Spleen (tissue), 11 donors: ENCODE measurements at regions not wholly inside any gene's neighbourhood (a gene's known extent, or its start where the extent isn't known, plus 50 kb on each side); places are given as distances from the start of the nearest gene placed in this dataset.

ENCODE experiments used
- DNase-seq: peaks from one replicate; pipeline ENCODE4 v3.0.0-alpha.2; 2020
- H3K27ac ChIP-seq, 8 donors: fragments of 200-600 bp; sonication (generic) in 7 of 8; 1 replicate in 4 of 8; 2 replicates in 4 of 8; pipeline versions ENCODE4 v1.5.0 to v1.8.0; 2016 to 2021; ENCODE audit warnings: inconsistent platforms in 4 of 8, mild to moderate bottlenecking in 4 of 8, moderate library complexity in 1 of 8
- H3K27me3 ChIP-seq, 7 donors: fragments of 200-600 bp; sonication (generic) in 6 of 7; replicated peaks in 1 of 7; 1 replicate in 4 of 7; 2 replicates in 3 of 7; pipeline versions ENCODE4 v1.5.0 to v1.8.0; 2016 to 2021; ENCODE audit warnings: inconsistent platforms in 3 of 7, mild to moderate bottlenecking in 1 of 7
- H3K36me3 ChIP-seq, 6 donors: fragments of 200-600 bp; sonication (generic) in 5 of 6; 1 replicate in 4 of 6; 2 replicates in 2 of 6; pipeline versions ENCODE4 v1.5.0 to v1.8.0; 2016 to 2021; ENCODE audit warnings: inconsistent platforms in 2 of 6
- H3K4me1 ChIP-seq, 6 donors: fragments of 200-600 bp; sonication (generic) in 5 of 6; 1 replicate in 3 of 6; 2 replicates in 3 of 6; pipeline versions ENCODE4 v1.5.0 to v1.8.0; 2016 to 2021; ENCODE audit warnings: inconsistent platforms in 3 of 6
- H3K4me3 ChIP-seq, 8 donors: fragments of 200-600 bp; sonication (generic) in 7 of 8; 1 replicate in 4 of 8; 2 replicates in 4 of 8; pipeline versions ENCODE4 v1.5.0 to v1.8.0; 2016 to 2021; ENCODE audit warnings: inconsistent platforms in 4 of 8, mild to moderate bottlenecking in 4 of 8, moderate library complexity in 2 of 8
- H3K9me3 ChIP-seq, 8 donors: fragments of 200-600 bp; sonication (generic) in 7 of 8; 1 replicate in 4 of 8; 2 replicates in 4 of 8; pipeline versions ENCODE4 v1.5.0 to v1.8.0; 2016 to 2021; ENCODE audit warnings: inconsistent platforms in 4 of 8
- CTCF ChIP-seq, 11 experiments: fragments of 200-600 bp in 7 of 11; fragments of 450-650 bp in 4 of 11; sonication (generic) in 4 of 11; IDR thresholded peaks in 8 of 11; conservative IDR thresholded peaks in 3 of 11; 1 replicate in 7 of 11; 2 replicates in 4 of 11; pipeline versions ENCODE4 v1.4.0 to v1.8.0; 2016 to 2021; ENCODE audit warnings: antibody characterized with exemption in 11 of 11, inconsistent platforms in 4 of 11, mild to moderate bottlenecking in 1 of 11
- POLR2A ChIP-seq, 3 donors: fragments of 450-650 bp; IDR thresholded peaks; one replicate each; pipeline ENCODE4 v1.5.1; 2017; ENCODE audit warnings: antibody characterized with exemption in 3 of 3, mild to moderate bottlenecking in 1 of 3
- POLR2AphosphoS5 ChIP-seq, 3 donors: sonication (generic); formaldehyde crosslinking; IDR thresholded peaks; one replicate each; pipeline ENCODE4 v1.5.1; 2017; ENCODE audit warnings: antibody characterized with exemption in 3 of 3
- WGBS, 5 donors: extraction: QIAGEN DNeasy Blood & Tissue Kit in 3 of 5; methylation state at CpG; one replicate each; pipeline versions ENCODE4 v1.1.5 to v1.1.7; 2013 to 2018; 5-methylcytosine and 5-hydroxymethylcytosine counted together
- intact Hi-C: fragments of 100-400 bp; cut with DNase I; formaldehyde crosslinking; loops from one replicate; pipeline ENCODE4 v1.15.0; 2023; ENCODE audit warnings: low total_unique reads
- donor health status: healthy with polysubstance abuse.
- donor health status: DM: no; HTN: no; CAD: no; lungs with moderate emphysema.
- donor health status: DM: no; HTN: no; CAD: no.
- donor health status: Bipolar disorder and iron deficiency.
- donor health status: healthy.
- donor health status: DM: no; HTN: no; CAD: no.
- donor health status: DM: yes; HTN: yes; CAD: no.

- H3K27ac ChIP-seq = no peak overlapping the region
- no peaks in the 10 kb centered on the region for H3K9me3 ChIP-seq
- no peak for TF ChIP-seq POLR2A (IDR thresholded peaks at IDR 0.05)
- TF ChIP-seq CTCF (IDR thresholded peaks at IDR 0.05 in 8 of 11, conservative IDR thresholded peaks at IDR 0.05 in 3 of 11) = no peak
- no peak for TF ChIP-seq POLR2AphosphoS5 (IDR thresholded peaks at IDR 0.05)
- no peaks in the 10 kb centered on the region for H3K27me3 ChIP-seq
- intact Hi-C loops = no loop called here
- no peak for DNase-seq
- no peaks in the 10 kb centered on the region for H3K36me3 ChIP-seq
- no peak overlapping the region for H3K4me3 ChIP-seq
- WGBS, 5 donors = 88 to 96% (median 94%) methylated on average over 9 of the region's 9 CpGs
- no peaks in the 10 kb centered on the region for H3K4me1 ChIP-seq
Observed at GRCh38 chr15:69505956-69506556, 53.4 kb downstream of the RPLP1 start.

DNA sequence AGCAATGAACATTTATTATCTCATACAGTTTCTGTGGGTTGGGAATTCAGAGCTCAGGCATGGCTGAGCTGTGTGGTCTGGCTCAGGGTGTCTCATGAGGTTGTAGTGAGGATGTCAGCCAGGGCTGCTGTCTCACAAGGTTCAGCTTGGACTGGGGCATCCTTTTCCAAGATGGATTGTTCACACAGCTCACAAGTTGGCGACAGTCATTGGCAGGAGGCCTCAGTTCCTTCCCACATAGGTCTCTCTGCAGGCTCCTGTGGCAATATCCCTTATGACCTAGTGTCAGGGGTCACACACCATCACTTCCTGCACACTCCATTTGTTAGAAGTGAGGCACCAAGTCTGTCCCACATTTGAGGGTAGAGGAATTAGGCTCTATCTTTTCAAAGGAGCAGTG lies 56.0 kb downstream of the RPLP1 start:
- Histone ChIP-seq H3K4me1 (no peaks in the 10 kb centered on the region), H3K36me3 (no peaks in the 10 kb centered on the region), H3K9me3 (no peaks in the 10 kb centered on the region), H3K27me3 (peaks cover 0 to 8% (median 0%) of the 10 kb centered on the region in 7 donors), H3K27ac (no peak overlapping the region), H3K4me3 (no peak overlapping the region)
- intact Hi-C loops = no loop called here
- DNase-seq = no peak
- WGBS, 5 donors = 44 to 92% (median 70%) methylated on average over 1 of the region's 1 CpG
- TF ChIP-seq POLR2AphosphoS5 (IDR thresholded peaks at IDR 0.05) = no peak
- no peak for TF ChIP-seq CTCF (IDR thresholded peaks at IDR 0.05 in 8 of 11, conservative IDR thresholded peaks at IDR 0.05 in 3 of 11)
- TF ChIP-seq POLR2A (IDR thresholded peaks at IDR 0.05) = no peak

DNA sequence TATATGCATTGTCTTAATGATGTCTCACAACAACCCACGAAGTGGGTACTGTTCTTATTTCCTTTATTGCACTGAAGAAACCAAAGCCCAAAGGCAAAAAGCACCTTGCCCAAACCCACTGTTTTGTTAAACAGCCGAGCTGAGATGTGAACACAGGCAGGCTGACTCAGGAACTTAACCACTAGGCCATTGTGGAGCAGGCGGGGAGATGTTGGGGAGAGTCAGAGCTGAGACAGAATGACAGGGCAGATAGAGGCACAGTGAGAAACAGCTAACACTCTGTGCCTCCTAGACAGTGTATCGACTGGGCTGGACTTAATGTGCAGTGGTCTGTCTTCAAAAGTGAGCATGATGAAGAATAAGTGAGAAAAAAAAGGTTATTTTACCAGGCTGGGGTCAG lies 56.5 kb downstream of the RPLP1 start:
- intact Hi-C loops = no loop called here
- H3K36me3 ChIP-seq = no peaks in the 10 kb centered on the region
- H3K4me3 ChIP-seq = no peak overlapping the region
- H3K9me3 ChIP-seq = no peaks in the 10 kb centered on the region
- peaks cover 0 to 13% (median 0%) of the 10 kb centered on the region in 7 donors for H3K27me3 ChIP-seq
- no peak for DNase-seq
- peaks cover 0 to 2% (median 0%) of the 10 kb centered on the region in 6 donors for H3K4me1 ChIP-seq
- TF ChIP-seq POLR2A (IDR thresholded peaks at IDR 0.05) (no peak), CTCF (IDR thresholded peaks at IDR 0.05 in 8 of 11, conservative IDR thresholded peaks at IDR 0.05 in 3 of 11) (no peak), POLR2AphosphoS5 (IDR thresholded peaks at IDR 0.05) (no peak)
- no peak overlapping the region for H3K27ac ChIP-seq
- WGBS, 5 donors = 66 to 74% (median 73%) methylated on average over 4 of the region's 4 CpGs

GRCh38 chr15:69510556-69510955 lies 57.9 kb downstream of the RPLP1 start:
- TF ChIP-seq POLR2AphosphoS5 (IDR thresholded peaks at IDR 0.05) (no peak), POLR2A (IDR thresholded peaks at IDR 0.05) (no peak), CTCF (IDR thresholded peaks at IDR 0.05 in 8 of 11, conservative IDR thresholded peaks at IDR 0.05 in 3 of 11) (no peak)
- H3K36me3 ChIP-seq = no peaks in the 10 kb centered on the region
- H3K4me1 ChIP-seq = peaks cover 0 to 5% (median 0%) of the 10 kb centered on the region in 6 donors
- DNase-seq = no peak
- intact Hi-C loops = no loop called here
- peaks cover 0 to 14% (median 0%) of the 10 kb centered on the region in 7 donors for H3K27me3 ChIP-seq
- no peak overlapping the region for H3K4me3 ChIP-seq
- no peak overlapping the region for H3K27ac ChIP-seq
- no peaks in the 10 kb centered on the region for H3K9me3 ChIP-seq
